Osteocyte (in vitro differentiated cells): ENCODE measurements at regions not wholly inside any gene's neighbourhood (a gene's known extent, or its start where the extent isn't known, plus 50 kb on each side); places are given as distances from the start of the nearest gene placed in this dataset.

Experiments used
- DNase-seq: peaks from one replicate; pipeline ENCODE4 v3.0.0; 2021; ENCODE audit warnings: mixed read lengths; ENCODE audit not compliant: unreplicated experiment; ENCODE audit errors: extremely low spot score
- H3K27ac Mint-ChIP-seq: one replicate; pipeline ENCODE4 v1.8.0; 2021; ENCODE audit warnings: mild to moderate bottlenecking, mixed read lengths; ENCODE audit not compliant: unreplicated experiment
- H3K27me3 Mint-ChIP-seq: one replicate; pipeline ENCODE4 v1.8.0; 2021; ENCODE audit warnings: mixed read lengths; ENCODE audit not compliant: unreplicated experiment
- H3K36me3 Mint-ChIP-seq: one replicate; pipeline ENCODE4 v1.8.0; 2021; ENCODE audit warnings: mixed read lengths; ENCODE audit not compliant: unreplicated experiment
- H3K4me1 Mint-ChIP-seq: one replicate; pipeline ENCODE4 v1.8.0; 2021; ENCODE audit warnings: mixed read lengths; ENCODE audit not compliant: unreplicated experiment
- H3K4me3 Mint-ChIP-seq: one replicate; pipeline ENCODE4 v1.8.0; 2021; ENCODE audit warnings: mild to moderate bottlenecking, moderate library complexity, mixed read lengths; ENCODE audit not compliant: unreplicated experiment
- H3K9me3 Mint-ChIP-seq: one replicate; pipeline ENCODE4 v1.8.0; 2021; ENCODE audit warnings: mixed read lengths; ENCODE audit not compliant: unreplicated experiment
- TF ChIP-seq, protein P1 (sequence below): fragments of 200-600 bp; sonication (generic); IDR thresholded peaks from 2 replicates; pipeline ENCODE4 v1.5.0; 2021; ENCODE audit warnings: antibody characterized with exemption, mild to moderate bottlenecking, moderate library complexity

- TF ChIP-seq, protein P1, sequence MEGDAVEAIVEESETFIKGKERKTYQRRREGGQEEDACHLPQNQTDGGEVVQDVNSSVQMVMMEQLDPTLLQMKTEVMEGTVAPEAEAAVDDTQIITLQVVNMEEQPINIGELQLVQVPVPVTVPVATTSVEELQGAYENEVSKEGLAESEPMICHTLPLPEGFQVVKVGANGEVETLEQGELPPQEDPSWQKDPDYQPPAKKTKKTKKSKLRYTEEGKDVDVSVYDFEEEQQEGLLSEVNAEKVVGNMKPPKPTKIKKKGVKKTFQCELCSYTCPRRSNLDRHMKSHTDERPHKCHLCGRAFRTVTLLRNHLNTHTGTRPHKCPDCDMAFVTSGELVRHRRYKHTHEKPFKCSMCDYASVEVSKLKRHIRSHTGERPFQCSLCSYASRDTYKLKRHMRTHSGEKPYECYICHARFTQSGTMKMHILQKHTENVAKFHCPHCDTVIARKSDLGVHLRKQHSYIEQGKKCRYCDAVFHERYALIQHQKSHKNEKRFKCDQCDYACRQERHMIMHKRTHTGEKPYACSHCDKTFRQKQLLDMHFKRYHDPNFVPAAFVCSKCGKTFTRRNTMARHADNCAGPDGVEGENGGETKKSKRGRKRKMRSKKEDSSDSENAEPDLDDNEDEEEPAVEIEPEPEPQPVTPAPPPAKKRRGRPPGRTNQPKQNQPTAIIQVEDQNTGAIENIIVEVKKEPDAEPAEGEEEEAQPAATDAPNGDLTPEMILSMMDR: no peak
- Mint-ChIP-seq H3K27ac (no peak overlapping the region), H3K9me3 (no peaks in the 10 kb centered on the region), H3K4me3 (no peak overlapping the region), H3K4me1 (no peaks in the 10 kb centered on the region), H3K36me3 (no peaks in the 10 kb centered on the region), H3K27me3 (no peaks in the 10 kb centered on the region)
- no peak for DNase-seq
Observed at GRCh38 chr12:39061576-39061975, 156.2 kb upstream of the CPNE8 start.

GRCh38 chr12:39048395-39048794, 143.0 kb upstream of the CPNE8 start:
- Mint-ChIP-seq H3K4me3 (no peak overlapping the region), H3K27ac (no peak overlapping the region), H3K4me1 (no peaks in the 10 kb centered on the region), H3K36me3 (no peaks in the 10 kb centered on the region), H3K9me3 (no peaks in the 10 kb centered on the region), H3K27me3 (no peaks in the 10 kb centered on the region)
- no peak for DNase-seq
- TF ChIP-seq, protein P1: no peak

- Mint-ChIP-seq H3K9me3 (no peaks in the 10 kb centered on the region), H3K36me3 (no peaks in the 10 kb centered on the region), H3K4me1 (no peaks in the 10 kb centered on the region), H3K27ac (no peak overlapping the region), H3K27me3 (no peaks in the 10 kb centered on the region), H3K4me3 (no peak overlapping the region)
- no peak for DNase-seq
- TF ChIP-seq, protein P1: no peak
Observed at GRCh38 chr12:39047539-39048262, 142.3 kb upstream of the CPNE8 start.

DNA sequence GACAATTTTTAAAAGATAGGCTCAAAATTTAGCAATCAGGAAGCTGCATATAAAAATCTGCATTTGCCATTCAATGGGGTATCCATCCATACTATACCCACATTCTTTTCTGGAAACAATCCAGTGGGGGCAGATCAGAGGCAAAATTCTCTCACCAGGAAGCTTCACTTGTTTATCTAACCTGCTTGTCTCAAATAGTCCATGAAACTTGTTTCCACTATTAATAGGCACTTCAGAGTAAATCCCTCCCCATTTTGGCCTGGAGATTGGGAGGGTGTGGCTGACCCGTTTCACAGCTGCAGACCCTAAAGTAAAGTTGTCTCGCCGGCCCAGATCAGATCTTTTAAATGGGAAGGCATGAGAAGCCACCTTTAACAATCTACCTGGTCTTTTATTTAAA, 139.4 kb upstream of the CPNE8 start:
- no peak overlapping the region for H3K27ac Mint-ChIP-seq
- no peak for DNase-seq
- no peaks in the 10 kb centered on the region for H3K27me3 Mint-ChIP-seq
- H3K36me3 Mint-ChIP-seq: no peaks in the 10 kb centered on the region
- H3K4me3 Mint-ChIP-seq: no peak overlapping the region
- TF ChIP-seq, protein P1: no peak
- H3K9me3 Mint-ChIP-seq: no peaks in the 10 kb centered on the region
- H3K4me1 Mint-ChIP-seq: no peaks in the 10 kb centered on the region

DNA sequence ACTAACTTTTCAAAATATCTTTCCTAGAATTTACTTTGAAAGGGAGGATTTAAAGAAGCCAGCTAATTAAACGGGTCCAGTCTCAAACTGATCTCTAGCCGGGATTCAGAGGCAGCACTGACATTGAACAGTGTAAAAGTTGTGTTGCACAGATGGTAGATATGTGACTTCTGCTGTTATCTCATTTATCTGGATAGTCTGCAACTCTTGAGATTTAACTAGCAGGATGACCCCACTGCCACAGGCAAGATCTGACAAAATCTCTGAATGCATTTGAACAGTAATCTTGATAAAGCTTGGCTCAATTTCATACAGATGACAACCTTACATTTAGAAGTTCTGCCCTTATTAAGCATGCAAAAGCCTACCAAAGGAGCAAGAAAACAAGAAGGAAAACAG, 138.0 kb upstream of the CPNE8 start:
- Mint-ChIP-seq H3K4me1 (no peaks in the 10 kb centered on the region), H3K27me3 (no peaks in the 10 kb centered on the region), H3K36me3 (no peaks in the 10 kb centered on the region), H3K9me3 (no peaks in the 10 kb centered on the region), H3K27ac (no peak overlapping the region), H3K4me3 (no peak overlapping the region)
- TF ChIP-seq, protein P1: no peak
- no peak for DNase-seq
